ENCODE measurements at regions not wholly inside any gene's neighbourhood (a gene's known extent, or its start where the extent isn't known, plus 50 kb on each side); places are given as distances from the start of the nearest gene placed in this dataset.

GRCh38 chr15:95327183-95327525 lies 1003.3 kb upstream of the NR2F2 start:
- DNase-seq (ENCODE audit: low read depth) = no peak

GRCh38 chr15:95327661-95328060 lies 1002.8 kb upstream of the NR2F2 start:
- DNase-seq (ENCODE audit: low read depth) = no peak

GRCh38 chr15:95328559-95328958 lies 1001.9 kb upstream of the NR2F2 start:
- no peak for DNase-seq (ENCODE audit: low read depth)

- DNase-seq (ENCODE audit: low read depth) = no peak
These were observed 1001.1 kb upstream of the NR2F2 start for GRCh38 chr15:95329362-95329761.

- no peak for DNase-seq (ENCODE audit: low read depth)
These were observed 988.8 kb upstream of the NR2F2 start for GRCh38 chr15:95341686-95342085.

- DNase-seq (ENCODE audit: low read depth) = no peak
These were observed 984.6 kb upstream of the NR2F2 start for GRCh38 chr15:95345867-95346266.

GRCh38 chr15:95346721-95347475 lies 983.6 kb upstream of the NR2F2 start:
- no peak for DNase-seq (ENCODE audit: low read depth)

- no peak for DNase-seq (ENCODE audit: low read depth)
These were observed 982.7 kb upstream of the NR2F2 start for GRCh38 chr15:95347837-95348236.

GRCh38 chr15:95350908-95351307 lies 979.6 kb upstream of the NR2F2 start:
- DNase-seq (ENCODE audit: low read depth) = no peak

GRCh38 chr15:95352631-95353187 lies 977.8 kb upstream of the NR2F2 start:
- DNase-seq (ENCODE audit: low read depth) = no peak

- DNase-seq (ENCODE audit: low read depth) = no peak
These were observed 977.0 kb upstream of the NR2F2 start for GRCh38 chr15:95353512-95353911.

GRCh38 chr15:95359966-95360365 lies 970.5 kb upstream of the NR2F2 start:
- DNase-seq (ENCODE audit: low read depth) = no peak

GRCh38 chr15:95362306-95362705 lies 968.2 kb upstream of the NR2F2 start:
- DNase-seq (ENCODE audit: low read depth) = no peak

- no peak for DNase-seq (ENCODE audit: low read depth)
These were observed 966.9 kb upstream of the NR2F2 start for GRCh38 chr15:95363646-95364045.

GRCh38 chr15:95365511-95366107 lies 964.9 kb upstream of the NR2F2 start:
- DNase-seq (ENCODE audit: low read depth) = no peak

GRCh38 chr15:95368191-95368590 lies 962.3 kb upstream of the NR2F2 start:
- DNase-seq (ENCODE audit: low read depth) = no peak

- no peak for DNase-seq (ENCODE audit: low read depth)
These were observed 961.5 kb upstream of the NR2F2 start for GRCh38 chr15:95368755-95369601.

- no peak for DNase-seq (ENCODE audit: low read depth)
These were observed 960.2 kb upstream of the NR2F2 start for GRCh38 chr15:95370291-95370690.

- no peak for DNase-seq (ENCODE audit: low read depth)
These were observed 958.8 kb upstream of the NR2F2 start for GRCh38 chr15:95371664-95372063.

GRCh38 chr15:95375281-95375680 lies 955.2 kb upstream of the NR2F2 start:
- no peak for DNase-seq (ENCODE audit: low read depth)

GRCh38 chr15:95377258-95377852 lies 953.1 kb upstream of the NR2F2 start:
- no peak for DNase-seq (ENCODE audit: low read depth)
